ENCODE measurements at regions not wholly inside any gene's neighbourhood (a gene's known extent, or its start where the extent isn't known, plus 50 kb on each side); places are given as distances from the start of the nearest gene placed in this dataset.

GRCh38 chr5:174236070-174236469 is 190.6 kb downstream of the NSG2 start:
- H3K27ac ChIP-seq = no peak overlapping the region
- no peak overlapping the region for H3K4me3 ChIP-seq (ENCODE audit: low read depth, low read length)
- TF ChIP-seq CTCF (IDR thresholded peaks at IDR 0.05; ENCODE audit: low read depth, low read length, missing control alignments) = no peak
- no peaks in the 10 kb centered on the region for H3K36me3 ChIP-seq (replicated peaks)
- H3K27me3 ChIP-seq (replicated peaks) = no peaks in the 10 kb centered on the region
- in situ Hi-C loops (cut with HindIII; ENCODE audit: low pct_ligation_motif_present, low sequenced_read_pairs) = no loop called here
- no peak for DNase-seq

DNA sequence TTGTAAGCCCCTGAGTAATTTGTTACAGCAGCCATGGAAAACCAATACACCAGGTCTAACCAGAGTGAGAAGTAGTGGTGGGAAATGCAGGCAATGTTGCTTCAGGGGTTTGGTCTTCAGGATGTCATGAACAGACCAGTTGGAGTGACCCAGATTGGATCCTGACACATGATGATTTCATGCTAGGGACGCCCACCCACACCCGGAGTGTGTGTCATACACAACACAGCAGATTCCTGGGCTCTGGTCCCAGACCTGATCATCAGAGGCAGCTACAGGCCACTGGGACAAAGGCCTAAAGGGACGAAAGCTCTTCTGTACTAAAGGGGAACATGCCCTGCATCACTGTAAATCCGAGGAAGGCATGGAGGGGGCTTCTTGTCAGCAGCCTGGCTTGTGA is 194.2 kb downstream of the NSG2 start:
- DNase-seq = no peak
- in situ Hi-C loops (cut with HindIII; ENCODE audit: low pct_ligation_motif_present, low sequenced_read_pairs) = no loop called here
- no peak for TF ChIP-seq CTCF (IDR thresholded peaks at IDR 0.05; ENCODE audit: low read depth, low read length, missing control alignments)
- Histone ChIP-seq H3K36me3 (replicated peaks) (no peaks in the 10 kb centered on the region), H3K4me3 (ENCODE audit: low read depth, low read length) (no peak overlapping the region), H3K27ac (no peak overlapping the region), H3K27me3 (replicated peaks) (no peaks in the 10 kb centered on the region)

- TF ChIP-seq CTCF (IDR thresholded peaks at IDR 0.05; ENCODE audit: low read depth, low read length, missing control alignments) = no peak
- H3K36me3 ChIP-seq (replicated peaks) = no peaks in the 10 kb centered on the region
- no peak overlapping the region for H3K4me3 ChIP-seq (ENCODE audit: low read depth, low read length)
- in situ Hi-C loops (cut with HindIII; ENCODE audit: low pct_ligation_motif_present, low sequenced_read_pairs) = no loop called here
- DNase-seq = no peak
- H3K27me3 ChIP-seq (replicated peaks) = no peaks in the 10 kb centered on the region
- H3K27ac ChIP-seq = no peak overlapping the region
These were observed 197.1 kb downstream of the NSG2 start for GRCh38 chr5:174242573-174242972.

GRCh38 chr5:174243904-174244303 is 198.4 kb downstream of the NSG2 start:
- no peak for DNase-seq
- in situ Hi-C loops (cut with HindIII; ENCODE audit: low pct_ligation_motif_present, low sequenced_read_pairs) = no loop called here
- TF ChIP-seq CTCF (IDR thresholded peaks at IDR 0.05; ENCODE audit: low read depth, low read length, missing control alignments) = no peak

GRCh38 chr5:174245516-174246075 is 200.1 kb downstream of the NSG2 start:
- no peak for DNase-seq
- no peak overlapping the region for H3K27ac ChIP-seq
- H3K36me3 ChIP-seq (replicated peaks) = no peaks in the 10 kb centered on the region
- no peak for TF ChIP-seq CTCF (IDR thresholded peaks at IDR 0.05; ENCODE audit: low read depth, low read length, missing control alignments)
- no peaks in the 10 kb centered on the region for H3K27me3 ChIP-seq (replicated peaks)
- no peak overlapping the region for H3K4me3 ChIP-seq (ENCODE audit: low read depth, low read length)
- in situ Hi-C loops (cut with HindIII; ENCODE audit: low pct_ligation_motif_present, low sequenced_read_pairs) = no loop called here

More at GRCh38 chr5:174243904-174244303, 198.4 kb downstream of the NSG2 start:
- Histone ChIP-seq H3K27ac (no peak overlapping the region), H3K27me3 (replicated peaks) (no peaks in the 10 kb centered on the region), H3K36me3 (replicated peaks) (no peaks in the 10 kb centered on the region), H3K4me3 (ENCODE audit: low read depth, low read length) (no peak overlapping the region)

- no peaks in the 10 kb centered on the region for H3K27me3 ChIP-seq (replicated peaks)
- no peak overlapping the region for H3K4me3 ChIP-seq (ENCODE audit: low read depth, low read length)
- no peak for DNase-seq
- no peaks in the 10 kb centered on the region for H3K36me3 ChIP-seq (replicated peaks)
- H3K27ac ChIP-seq = no peak overlapping the region
- in situ Hi-C loops (cut with HindIII; ENCODE audit: low pct_ligation_motif_present, low sequenced_read_pairs) = no loop called here
- no peak for TF ChIP-seq CTCF (IDR thresholded peaks at IDR 0.05; ENCODE audit: low read depth, low read length, missing control alignments)
These were observed 201.2 kb downstream of the NSG2 start for GRCh38 chr5:174246743-174247142.

Measured in brain microvascular endothelial cell (primary cell).